GM12878 (cell line): ENCODE measurements at regions not wholly inside any gene's neighbourhood (a gene's known extent, or its start where the extent isn't known, plus 50 kb on each side); places are given as distances from the start of the nearest gene placed in this dataset.

ENCODE experiments used
- ATAC-seq: fragments of 200-7000 bp; cut with Tn5 transposase; 3 replicates; pipeline ENCODE4 v1.9.1; 2020; ENCODE audit warnings: mild to moderate bottlenecking, moderate library complexity
- BruUV-seq: library from RNA; stranded (reverse); fragments of 400-500 nt; replicated peaks from 2 replicates; lab custom pipeline; 2021; lab: Mats Ljungman, UMichigan
- CTCF ChIA-PET: fragments of 300-600 bp; sonication (Branson Sonifier 250); formaldehyde crosslinking; extraction: SDS; loops from one replicate; lab custom pipeline; 2021; ENCODE audit warnings: inconsistent platforms; lab: Yijun Ruan, JAX
- POLR2A ChIA-PET: fragments of 350-600 bp; formaldehyde crosslinking; extraction: SDS; loops from one replicate; lab custom pipeline; 2021; ENCODE audit warnings: inconsistent platforms; lab: Charles Lee
- RAD21 ChIA-PET: fragments of 300-600 bp; sonication (Branson Sonifier 250); formaldehyde crosslinking; loops from one replicate; lab custom pipeline; 2023; ENCODE audit warnings: antibody characterized with exemption; ENCODE audit not compliant: unreplicated experiment; lab: Charles Lee
- SMC1A ChIA-PET: fragments of 300-600 bp; sonication (Branson Sonifier 250); formaldehyde crosslinking; loops from one replicate; lab custom pipeline; 2023; ENCODE audit not compliant: unreplicated experiment, uncharacterized antibody; lab: Charles Lee
- DNase-seq: peaks from one replicate; pipeline ENCODE4 v3.0.0-alpha.2; 2011; ENCODE audit warnings: low read depth, low spot score
- FAIRE-seq: peaks from 3 replicates; lab custom pipeline; 2011; peaks lifted over from hg19 to GRCh38; lab: Jason Lieb, UNC
- H2AFZ ChIP-seq: 2 replicates; pipeline ENCODE4 v1.6.0; 2011; ENCODE audit warnings: low read depth, low read length, control low read depth; ENCODE audit not compliant: control insufficient read depth
- H3K27ac ChIP-seq: 2 replicates; pipeline ENCODE4 v1.5.1; 2011; ENCODE audit warnings: control low read depth; ENCODE audit not compliant: control insufficient read depth, insufficient read depth
- H3K27me3 ChIP-seq, 2 experiments: replicated peaks in 1 of 2; 2 replicates each; pipeline versions ENCODE4 v1.6.0 to v1.6.1; 2011; ENCODE audit warnings: low read length in 1 of 2; ENCODE audit not compliant: control insufficient read depth in 2 of 2, insufficient read depth in 2 of 2
- H3K36me3 ChIP-seq, 2 experiments: 2 replicates each; pipeline ENCODE4 v1.5.1; 2011; ENCODE audit warnings: low read length in 1 of 2; ENCODE audit not compliant: control insufficient read depth in 2 of 2, insufficient read depth in 2 of 2
- H3K4me1 ChIP-seq: 2 replicates; pipeline ENCODE4 v1.6.1; 2011; ENCODE audit warnings: mild to moderate bottlenecking, low read length, moderate library complexity, mixed read lengths; ENCODE audit not compliant: control insufficient read depth, insufficient read depth
- H3K4me2 ChIP-seq: 2 replicates; pipeline ENCODE4 v1.6.0; 2011; ENCODE audit warnings: control low read depth; ENCODE audit not compliant: control insufficient read depth, insufficient read depth
- H3K4me3 ChIP-seq: fragments of 200-600 bp; sonication (generic); 2 replicates; pipeline ENCODE4 v1.5.1; 2016
- H3K79me2 ChIP-seq: 2 replicates; pipeline ENCODE4 v1.6.0; 2011; ENCODE audit warnings: low read length; ENCODE audit not compliant: control insufficient read depth, insufficient read depth
- H3K9ac ChIP-seq: 2 replicates; pipeline ENCODE4 v1.8.0; 2011; ENCODE audit warnings: low read length, control low read depth, mixed read lengths; ENCODE audit not compliant: control insufficient read depth, insufficient read depth
- H3K9me3 ChIP-seq: replicated peaks from 3 replicates; pipeline ENCODE4 v1.5.1; 2011; ENCODE audit warnings: mild to moderate bottlenecking, low read length; ENCODE audit not compliant: control insufficient read depth, insufficient read depth
- H4K20me1 ChIP-seq: 2 replicates; pipeline ENCODE4 v1.6.0; 2011; ENCODE audit not compliant: control insufficient read depth, insufficient read depth
- CEBPB ChIP-seq, 2 experiments: fragments of 150-350 bp in 1 of 2; IDR thresholded peaks; 2 replicates each; pipeline ENCODE4 v1.6.1; 2012 to 2014; ENCODE audit warnings: low read depth in 2 of 2, low read length in 2 of 2, borderline replicate concordance in 1 of 2, inconsistent platforms in 1 of 2
- CHD1 ChIP-seq: IDR thresholded peaks from 2 replicates; pipeline ENCODE4 v1.6.1; 2012; ENCODE audit warnings: low read depth, low read length, improper control_type of control experiment
- FOS ChIP-seq: IDR thresholded peaks from 3 replicates; pipeline ENCODE4 v1.6.1; 2011; ENCODE audit warnings: borderline replicate concordance; ENCODE audit not compliant: insufficient read length; ENCODE audit errors: extremely low read depth
- MYB ChIP-seq: fragments of 150-350 bp; IDR thresholded peaks from 2 replicates; pipeline ENCODE4 v1.6.1; 2014; ENCODE audit warnings: mild to moderate bottlenecking, low read depth, low read length, borderline replicate concordance
- NFYA ChIP-seq: IDR thresholded peaks from 2 replicates; pipeline ENCODE4 v1.6.1; 2011; ENCODE audit warnings: low read depth, mild to moderate bottlenecking, low read length, improper control_type of control experiment, borderline replicate concordance
- SIN3A ChIP-seq: IDR thresholded peaks from 2 replicates; pipeline ENCODE4 v1.6.1; 2012; ENCODE audit warnings: low read depth, low read length, improper control_type of control experiment
- SREBF1 ChIP-seq: IDR thresholded peaks from 2 replicates; pipeline ENCODE4 v1.6.1; 2012; ENCODE audit warnings: mild to moderate bottlenecking, low read length
- ZBTB33 ChIP-seq: fragments of 450-650 bp; IDR thresholded peaks from 2 replicates; pipeline ENCODE4 v1.6.1; 2017; ENCODE audit warnings: mild to moderate bottlenecking
- WGBS: methylation state at CpG from one replicate; pipeline ENCODE4 v1.1.6; 2016; ENCODE audit warnings: low lambda C conversion rate; ENCODE audit not compliant: insufficient replicate concordance, insufficient coverage; ENCODE audit errors: missing lambda C conversion rate; 5-methylcytosine and 5-hydroxymethylcytosine counted together
- in situ Hi-C: fragments of 300-500 bp; cut with MboI; formaldehyde crosslinking; loops from 9 replicates; pipeline ENCODE4 v1.14.3; 2018; ENCODE audit warnings: mixed read lengths
- intact Hi-C: fragments of 100-400 bp; cut with micrococcal nuclease; formaldehyde crosslinking; loops from one replicate; pipeline ENCODE4 v1.14.2; 2022; ENCODE audit not compliant: unreplicated experiment
- TF ChIP-seq, protein P1 (sequence below): fragments of 450-650 bp; IDR thresholded peaks from 2 replicates; pipeline ENCODE4 v1.6.1; 2017; ENCODE audit warnings: antibody characterized with exemption, mild to moderate bottlenecking, moderate library complexity

DNA sequence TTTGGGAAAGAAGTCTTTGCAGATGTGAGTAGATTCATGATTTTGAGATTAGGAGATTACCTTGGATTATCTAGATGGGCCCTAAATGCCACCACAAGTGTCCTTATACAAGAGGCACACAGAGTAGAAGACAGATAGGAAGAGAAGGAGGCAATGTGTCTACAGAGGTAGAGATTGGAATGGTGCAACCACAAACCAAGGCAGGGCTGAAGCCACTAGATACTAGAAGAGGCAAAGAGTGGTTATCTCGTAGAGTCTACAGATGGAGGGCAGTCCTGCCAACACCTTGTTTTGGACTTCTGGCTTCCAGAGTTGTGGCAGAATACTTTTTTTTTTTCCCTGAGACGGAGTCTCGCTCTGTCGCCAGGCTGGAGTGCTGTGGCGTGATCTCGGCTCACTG is 138.3 kb upstream of the AKIRIN2 start:
- TF ChIP-seq FOS (no peak), NFYA (no peak), SIN3A (no peak), CHD1 (no peak), SREBF1 (no peak), MYB (no peak), ZBTB33 (no peak), CEBPB (IDR thresholded peaks at IDR 0.05; ENCODE audit: borderline replicate concordance in 1 of 2, low read depth in 2 of 2, low read length in 2 of 2) (no peak)
- TF ChIP-seq, protein P1, sequence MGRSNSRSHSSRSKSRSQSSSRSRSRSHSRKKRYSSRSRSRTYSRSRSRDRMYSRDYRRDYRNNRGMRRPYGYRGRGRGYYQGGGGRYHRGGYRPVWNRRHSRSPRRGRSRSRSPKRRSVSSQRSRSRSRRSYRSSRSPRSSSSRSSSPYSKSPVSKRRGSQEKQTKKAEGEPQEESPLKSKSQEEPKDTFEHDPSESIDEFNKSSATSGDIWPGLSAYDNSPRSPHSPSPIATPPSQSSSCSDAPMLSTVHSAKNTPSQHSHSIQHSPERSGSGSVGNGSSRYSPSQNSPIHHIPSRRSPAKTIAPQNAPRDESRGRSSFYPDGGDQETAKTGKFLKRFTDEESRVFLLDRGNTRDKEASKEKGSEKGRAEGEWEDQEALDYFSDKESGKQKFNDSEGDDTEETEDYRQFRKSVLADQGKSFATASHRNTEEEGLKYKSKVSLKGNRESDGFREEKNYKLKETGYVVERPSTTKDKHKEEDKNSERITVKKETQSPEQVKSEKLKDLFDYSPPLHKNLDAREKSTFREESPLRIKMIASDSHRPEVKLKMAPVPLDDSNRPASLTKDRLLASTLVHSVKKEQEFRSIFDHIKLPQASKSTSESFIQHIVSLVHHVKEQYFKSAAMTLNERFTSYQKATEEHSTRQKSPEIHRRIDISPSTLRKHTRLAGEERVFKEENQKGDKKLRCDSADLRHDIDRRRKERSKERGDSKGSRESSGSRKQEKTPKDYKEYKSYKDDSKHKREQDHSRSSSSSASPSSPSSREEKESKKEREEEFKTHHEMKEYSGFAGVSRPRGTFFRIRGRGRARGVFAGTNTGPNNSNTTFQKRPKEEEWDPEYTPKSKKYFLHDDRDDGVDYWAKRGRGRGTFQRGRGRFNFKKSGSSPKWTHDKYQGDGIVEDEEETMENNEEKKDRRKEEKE: no peak
- Histone ChIP-seq H3K4me1 (no peaks in the 10 kb centered on the region), H3K9me3 (no peaks in the 10 kb centered on the region; the same call in 2 of the 3 replicates), H3K27ac (no peak overlapping the region), H3K79me2 (no peaks in the 10 kb centered on the region), H3K27me3 (no peaks in the 10 kb centered on the region), H4K20me1 (no peaks in the 10 kb centered on the region), H3K4me3 (no peak overlapping the region), H3K36me3 (no peaks in the 10 kb centered on the region), H3K4me2 (no peak overlapping the region), H2AFZ (no peak overlapping the region), H3K9ac (no peak overlapping the region)
- ChIA-PET POLR2A (interaction anchor here (1.3 kb wide), 1 partner anchor 15 kb away, joined by 3 read pairs; no protein-coding TSS in a partner anchor), RAD21 (no interaction called here), CTCF (interaction anchor here (0.7 to 1.6 kb wide), 2 partner anchors 90 to 142 kb away, joined by 3 read pairs; no protein-coding TSS in a partner anchor), SMC1A (interaction anchor here (3.4 kb wide), 1 partner anchor 12 kb away, joined by 14 read pairs; no protein-coding TSS in a partner anchor)
- DNase-seq (no peak), FAIRE-seq (no peak), ATAC-seq (no peak)
- no TSS peak for BruUV-seq
- 91% methylated on average over 6 of the region's 6 CpGs for WGBS
- in situ Hi-C loops: no loop called here
- intact Hi-C loops: no loop called here
